ENCODE measurements at regions not wholly inside any gene's neighbourhood (a gene's known extent, or its start where the extent isn't known, plus 50 kb on each side); places are given as distances from the start of the nearest gene placed in this dataset.

DNA sequence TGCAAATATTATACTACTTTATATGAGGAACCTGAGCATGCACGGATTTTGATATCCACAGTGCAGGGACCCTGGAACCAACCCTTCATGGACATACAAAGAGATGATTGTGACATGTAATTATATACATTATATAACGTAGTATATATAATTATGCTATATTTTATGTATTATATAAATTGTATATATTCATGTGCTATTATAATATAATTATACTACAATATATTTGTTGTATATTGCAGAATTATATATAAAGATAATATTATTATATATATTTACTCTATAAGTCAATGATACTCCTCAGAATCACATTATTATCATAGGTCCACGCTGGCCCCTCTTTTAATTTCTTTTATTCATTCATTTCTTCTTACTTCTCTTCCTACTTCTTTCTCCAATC lies 70.9 kb downstream of the TNFSF18 start:
- DNase-seq, result no peak
- intact Hi-C loops (cut with micrococcal nuclease; ENCODE audit: unreplicated experiment), result loop anchor here (10.0 kb wide), 3 partner anchors 95 to 235 kb away; no protein-coding TSS in a partner anchor
- H3K27me3 Mint-ChIP-seq (ENCODE audit: insufficient read depth, unreplicated experiment), result no peaks in the 10 kb centered on the region
- TF ChIP-seq, protein P1, sequence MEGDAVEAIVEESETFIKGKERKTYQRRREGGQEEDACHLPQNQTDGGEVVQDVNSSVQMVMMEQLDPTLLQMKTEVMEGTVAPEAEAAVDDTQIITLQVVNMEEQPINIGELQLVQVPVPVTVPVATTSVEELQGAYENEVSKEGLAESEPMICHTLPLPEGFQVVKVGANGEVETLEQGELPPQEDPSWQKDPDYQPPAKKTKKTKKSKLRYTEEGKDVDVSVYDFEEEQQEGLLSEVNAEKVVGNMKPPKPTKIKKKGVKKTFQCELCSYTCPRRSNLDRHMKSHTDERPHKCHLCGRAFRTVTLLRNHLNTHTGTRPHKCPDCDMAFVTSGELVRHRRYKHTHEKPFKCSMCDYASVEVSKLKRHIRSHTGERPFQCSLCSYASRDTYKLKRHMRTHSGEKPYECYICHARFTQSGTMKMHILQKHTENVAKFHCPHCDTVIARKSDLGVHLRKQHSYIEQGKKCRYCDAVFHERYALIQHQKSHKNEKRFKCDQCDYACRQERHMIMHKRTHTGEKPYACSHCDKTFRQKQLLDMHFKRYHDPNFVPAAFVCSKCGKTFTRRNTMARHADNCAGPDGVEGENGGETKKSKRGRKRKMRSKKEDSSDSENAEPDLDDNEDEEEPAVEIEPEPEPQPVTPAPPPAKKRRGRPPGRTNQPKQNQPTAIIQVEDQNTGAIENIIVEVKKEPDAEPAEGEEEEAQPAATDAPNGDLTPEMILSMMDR (IDR thresholded peaks at IDR 0.05; ENCODE audit: insufficient read depth in 1 of 2, low read depth in 1 of 2, low read length in 1 of 2, severe bottlenecking in 1 of 2, unreplicated experiment in 1 of 2), result no peak
- no peaks in the 10 kb centered on the region for H3K36me3 Mint-ChIP-seq (ENCODE audit: insufficient read depth, unreplicated experiment)
- no peak overlapping the region for H3K4me3 Mint-ChIP-seq (ENCODE audit: unreplicated experiment)
- ChIA-PET CTCF (no interaction called here), POLR2A (no interaction called here)
- BruUV-seq (replicated peaks), result no TSS peak
- peaks cover 15% of the 10 kb centered on the region for H3K9me3 Mint-ChIP-seq (ENCODE audit: unreplicated experiment)
- Histone ChIP-seq H3K27me3 (replicated peaks; ENCODE audit: control insufficient read depth, insufficient read depth, low read length) (no peaks in the 10 kb centered on the region), H3K4me1 (peaks cover 25% of the 10 kb centered on the region), H3K9me3 (no peaks in the 10 kb centered on the region), H3K36me3 (ENCODE audit: control insufficient read depth, insufficient read depth, low read length) (no peaks in the 10 kb centered on the region), H3K4me3 (ENCODE audit: low read depth, low read length) (no peak overlapping the region)
- no peak overlapping the region for H3K27ac Mint-ChIP-seq (ENCODE audit: unreplicated experiment)
- H3K4me1 Mint-ChIP-seq (ENCODE audit: low read depth, unreplicated experiment), result peaks cover 22% of the 10 kb centered on the region

DNA sequence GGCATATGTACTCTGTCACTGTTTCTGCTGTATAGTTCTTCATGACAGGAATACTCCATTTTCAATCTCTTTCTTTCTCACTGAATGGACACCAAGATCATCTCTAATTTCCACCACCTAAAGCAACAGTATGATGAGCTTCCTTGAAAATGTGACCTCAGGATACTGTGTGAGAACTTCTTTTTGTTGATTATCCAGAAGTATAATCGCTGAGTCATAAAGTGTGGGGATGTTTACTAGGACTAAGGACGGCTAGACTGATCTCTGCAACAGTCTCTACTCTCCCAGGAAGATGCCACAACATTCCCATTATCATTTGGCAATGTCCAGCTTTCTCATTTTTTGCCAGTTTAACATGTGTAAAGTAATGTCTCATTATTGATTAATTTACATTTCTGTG lies 70.3 kb downstream of the TNFSF18 start:
- POLR2A ChIA-PET, result no interaction called here
- Mint-ChIP-seq H3K4me1 (ENCODE audit: low read depth, unreplicated experiment) (peaks cover 21% of the 10 kb centered on the region), H3K9me3 (ENCODE audit: unreplicated experiment) (peaks cover 15% of the 10 kb centered on the region), H3K27ac (ENCODE audit: unreplicated experiment) (no peak overlapping the region), H3K27me3 (ENCODE audit: insufficient read depth, unreplicated experiment) (no peaks in the 10 kb centered on the region), H3K4me3 (ENCODE audit: unreplicated experiment) (no peak overlapping the region), H3K36me3 (ENCODE audit: insufficient read depth, unreplicated experiment) (no peaks in the 10 kb centered on the region)
- H3K27me3 ChIP-seq (replicated peaks; ENCODE audit: control insufficient read depth, insufficient read depth, low read length), result no peaks in the 10 kb centered on the region
- CTCF ChIA-PET, result no interaction called here
- no peaks in the 10 kb centered on the region for H3K36me3 ChIP-seq (ENCODE audit: control insufficient read depth, insufficient read depth, low read length)
- H3K4me3 ChIP-seq (ENCODE audit: low read depth, low read length), result no peak overlapping the region
- no TSS peak for BruUV-seq (replicated peaks)
- TF ChIP-seq, protein P1 (IDR thresholded peaks at IDR 0.05; ENCODE audit: insufficient read depth in 1 of 2, low read depth in 1 of 2, low read length in 1 of 2, severe bottlenecking in 1 of 2, unreplicated experiment in 1 of 2), result no peak
- H3K4me1 ChIP-seq, result peaks cover 24% of the 10 kb centered on the region
- H3K9me3 ChIP-seq, result no peaks in the 10 kb centered on the region
- no peak for DNase-seq
- intact Hi-C loops (cut with micrococcal nuclease; ENCODE audit: unreplicated experiment), result no loop called here

DNA sequence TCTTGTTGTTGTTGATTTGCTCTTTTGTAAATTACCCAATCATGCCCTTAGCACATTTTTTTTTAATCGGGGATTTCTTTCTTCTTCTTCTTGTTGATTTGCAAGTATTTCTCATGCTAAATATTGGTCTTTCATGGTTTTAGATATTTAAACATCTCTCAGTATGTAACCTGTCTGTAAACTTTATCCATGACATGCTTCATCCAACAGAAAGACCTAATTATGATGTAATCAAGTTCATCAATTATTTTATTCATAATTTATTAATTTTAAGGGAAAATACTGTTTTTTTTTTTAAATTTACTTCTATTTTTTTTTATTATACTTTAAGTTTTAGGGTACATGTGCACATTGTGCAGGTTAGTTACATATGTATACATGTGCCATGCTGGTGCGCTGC lies 69.8 kb downstream of the TNFSF18 start:
- H3K9me3 ChIP-seq, result no peaks in the 10 kb centered on the region
- peaks cover 16% of the 10 kb centered on the region for H3K4me1 Mint-ChIP-seq (ENCODE audit: low read depth, unreplicated experiment)
- peaks cover 19% of the 10 kb centered on the region for H3K4me1 ChIP-seq
- H3K27me3 Mint-ChIP-seq (ENCODE audit: insufficient read depth, unreplicated experiment), result no peaks in the 10 kb centered on the region
- intact Hi-C loops (cut with micrococcal nuclease; ENCODE audit: unreplicated experiment), result no loop called here
- H3K36me3 Mint-ChIP-seq (ENCODE audit: insufficient read depth, unreplicated experiment), result no peaks in the 10 kb centered on the region
- BruUV-seq (replicated peaks), result no TSS peak
- H3K27me3 ChIP-seq (replicated peaks; ENCODE audit: control insufficient read depth, insufficient read depth, low read length), result no peaks in the 10 kb centered on the region
- no peak overlapping the region for H3K27ac Mint-ChIP-seq (ENCODE audit: unreplicated experiment)
- POLR2A ChIA-PET, result no interaction called here
- H3K4me3 Mint-ChIP-seq (ENCODE audit: unreplicated experiment), result no peak overlapping the region
- H3K36me3 ChIP-seq (ENCODE audit: control insufficient read depth, insufficient read depth, low read length), result no peaks in the 10 kb centered on the region
- TF ChIP-seq, protein P1 (IDR thresholded peaks at IDR 0.05; ENCODE audit: insufficient read depth in 1 of 2, low read depth in 1 of 2, low read length in 1 of 2, severe bottlenecking in 1 of 2, unreplicated experiment in 1 of 2), result no peak
- CTCF ChIA-PET, result no interaction called here
- no peak for DNase-seq
- H3K4me3 ChIP-seq (ENCODE audit: low read depth, low read length), result no peak overlapping the region
- H3K9me3 Mint-ChIP-seq (ENCODE audit: unreplicated experiment), result peaks cover 15% of the 10 kb centered on the region

Measured in Caco-2 (cell line).